ENCODE measurements at regions not wholly inside any gene's neighbourhood (a gene's known extent, or its start where the extent isn't known, plus 50 kb on each side); places are given as distances from the start of the nearest gene placed in this dataset.

DNA sequence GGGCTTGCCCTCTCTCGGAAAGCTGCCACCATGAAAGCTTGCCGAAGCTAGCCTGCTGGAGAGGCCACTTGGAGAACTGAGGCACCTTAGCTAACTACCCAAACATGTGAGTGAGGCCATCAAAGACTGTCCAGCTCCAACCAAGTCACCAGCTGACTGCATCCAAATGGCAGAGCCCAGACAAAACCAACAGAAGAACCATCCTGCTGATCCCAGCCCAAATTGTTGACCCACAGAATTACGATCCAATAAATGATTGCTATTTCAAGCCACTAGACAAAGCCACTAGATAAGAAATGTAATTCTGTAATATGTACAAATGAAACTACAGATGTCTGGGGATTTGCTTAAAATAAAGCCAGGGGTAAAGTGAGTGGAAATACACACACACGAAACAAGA is 109.8 kb upstream of the TRPM1 start:
- H3K4me1 ChIP-seq, result peaks cover 14 to 43% (median 26%) of the 10 kb centered on the region in 4 donors
- H3K27me3 ChIP-seq, result no peaks in the 10 kb centered on the region
- ATAC-seq (ENCODE audit: low FRiP score in 2 of 2) (no peak), DNase-seq (no peak)
- H3K27ac ChIP-seq, result no peak overlapping the region
- no peak overlapping the region for H3K4me3 ChIP-seq
- no peaks in the 10 kb centered on the region for H3K36me3 ChIP-seq
- 96% methylated on average over 4 of the region's 4 CpGs for WGBS, 2 donors
- TF ChIP-seq POLR2A (IDR thresholded peaks at IDR 0.05) (no peak), EP300 (IDR thresholded peaks at IDR 0.05) (no peak)
- H3K9me3 ChIP-seq, result peaks cover 0 to 4% (median 2%) of the 10 kb centered on the region in 4 donors

GRCh38 chr15:31212326-31213080 is 111.0 kb upstream of the TRPM1 start:
- Histone ChIP-seq H3K9me3 (peaks cover 0 to 4% (median 2%) of the 10 kb centered on the region in 4 donors), H3K4me1 (peaks cover 25 to 55% (median 36%) of the 10 kb centered on the region in 4 donors), H3K4me3 (no peak overlapping the region), H3K27me3 (no peaks in the 10 kb centered on the region), H3K27ac (peak overlapping the region; percentile 3 to 100 (median 72)), H3K36me3 (no peaks in the 10 kb centered on the region)
- ATAC-seq (ENCODE audit: low FRiP score in 2 of 2), result no peak
- TF ChIP-seq CTCF (IDR thresholded peaks at IDR 0.05) (no peak), POLR2A (IDR thresholded peaks at IDR 0.05) (no peak), EP300 (IDR thresholded peaks at IDR 0.05) (no peak), POLR2AphosphoS5 (IDR thresholded peaks at IDR 0.05) (no peak)
- DNase-seq, result no peak
- WGBS, 2 donors, result 55 to 73% methylated on average over 10 of the region's 10 CpGs

GRCh38 chr15:31214158-31214863 is 112.3 kb upstream of the KLF13 start:
- Histone ChIP-seq H3K9me3 (peaks cover 0 to 4% (median 2%) of the 10 kb centered on the region in 4 donors), H3K4me3 (no peak overlapping the region), H3K27ac (peak overlapping the region; percentile 98 to 100 (median 99)), H3K36me3 (no peaks in the 10 kb centered on the region), H3K27me3 (no peaks in the 10 kb centered on the region), H3K4me1 (peaks cover 26 to 56% (median 39%) of the 10 kb centered on the region in 4 donors)
- TF ChIP-seq POLR2A (IDR thresholded peaks at IDR 0.05) (no peak), POLR2AphosphoS5 (IDR thresholded peaks at IDR 0.05) (no peak), EP300 (IDR thresholded peaks at IDR 0.05) (no peak), CTCF (IDR thresholded peaks at IDR 0.05) (no peak)
- no peak for DNase-seq
- ATAC-seq (ENCODE audit: low FRiP score in 2 of 2), result no peak
- 52 to 87% methylated on average over 6 to 8 of the region's 8 CpGs for WGBS, 2 donors

DNA sequence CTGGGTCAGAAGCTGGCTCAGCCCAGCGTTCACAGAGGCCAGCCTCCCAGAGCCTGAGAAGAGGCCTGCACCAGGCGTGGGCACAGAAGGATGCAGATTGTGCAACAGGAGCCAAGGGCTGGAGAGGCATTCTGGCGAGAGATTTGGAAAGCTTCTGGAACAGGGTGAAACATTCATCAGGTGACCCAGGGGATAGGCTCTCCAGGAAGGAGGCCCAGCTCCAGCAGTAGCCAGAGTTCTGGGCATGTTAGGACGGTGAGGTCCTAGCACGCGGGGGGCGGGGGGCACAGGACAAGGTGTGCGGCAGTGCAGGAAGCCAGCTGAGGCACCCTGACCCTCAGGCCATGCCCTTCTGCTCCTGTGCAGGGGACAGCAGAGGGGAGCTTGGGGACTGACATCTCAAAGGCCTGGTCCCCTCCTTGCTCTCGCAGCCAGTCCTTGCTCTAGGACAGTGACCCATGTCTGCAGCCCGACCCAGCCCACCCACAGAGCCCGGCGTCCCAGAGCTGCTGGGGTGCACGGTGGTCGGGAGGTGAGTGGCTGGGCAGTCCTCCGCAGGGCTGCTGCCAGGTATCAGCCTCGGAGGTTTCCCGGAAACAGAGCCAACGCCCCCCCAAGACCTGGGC is 111.7 kb upstream of the KLF13 start:
- no peaks in the 10 kb centered on the region for H3K27me3 ChIP-seq
- peak; percentile 84 to 91 for DNase-seq
- ATAC-seq (ENCODE audit: low FRiP score in 2 of 2), result peak; percentile 44 to 81
- no peaks in the 10 kb centered on the region for H3K36me3 ChIP-seq
- peak in 2 of 4 donors; percentile 22 to 75 for TF ChIP-seq POLR2A (IDR thresholded peaks at IDR 0.05)
- peak; percentile 60 to 72 for TF ChIP-seq POLR2AphosphoS5 (IDR thresholded peaks at IDR 0.05)
- no peak for TF ChIP-seq CTCF (IDR thresholded peaks at IDR 0.05)
- TF ChIP-seq EP300 (IDR thresholded peaks at IDR 0.05), result peak in 2 of 4 donors; percentile 72 to 78
- H3K4me3 ChIP-seq, result peak overlapping the region in 3 of 4 donors; percentile 59 to 64 (median 63)
- 35 to 51% methylated on average over 6 to 10 of the region's 18 CpGs for WGBS, 2 donors
- peaks cover 26 to 56% (median 39%) of the 10 kb centered on the region in 4 donors for H3K4me1 ChIP-seq
- H3K27ac ChIP-seq, result peak overlapping the region; percentile 98 to 100 (median 99)
- peaks cover 0 to 4% (median 2%) of the 10 kb centered on the region in 4 donors for H3K9me3 ChIP-seq

Data from upper lobe of left lung (tissue), 6 donors.